A549 (cell line): ENCODE measurements at regions not wholly inside any gene's neighbourhood (a gene's known extent, or its start where the extent isn't known, plus 50 kb on each side); places are given as distances from the start of the nearest gene placed in this dataset.
"Not testable (repeated sequence)": the region's sequence is repeated elsewhere in the genome, so short reads cannot be mapped to it uniquely, and the experiment has no call there.

Experiments
- CTCF ChIP-seq: fragments of >200 bp; sonication (Bioruptor Twin); formaldehyde crosslinking; IDR thresholded peaks from 3 replicates; pipeline ENCODE4 v1.5.1; 2016
- KDM5A ChIP-seq: fragments of 200-600 bp; sonication (generic); IDR thresholded peaks from 2 replicates; pipeline ENCODE4 v1.6.1; 2016; ENCODE audit warnings: antibody characterized with exemption, mild to moderate bottlenecking
- NFE2L2 ChIP-seq: fragments of 150-350 bp; conservative IDR thresholded peaks from 2 replicates; pipeline ENCODE4 v1.6.1; 2014; ENCODE audit warnings: low read length
- POLR2A ChIP-seq: IDR thresholded peaks from 2 replicates; pipeline ENCODE4 v1.6.1; 2012; ENCODE audit warnings: mild to moderate bottlenecking, low read length
- RCOR1 ChIP-seq: fragments of 150-350 bp; IDR thresholded peaks from 2 replicates; pipeline ENCODE4 v1.6.1; 2014; ENCODE audit warnings: antibody characterized with exemption, low read length, low read depth

- not testable (repeated sequence) for TF ChIP-seq CTCF, KDM5A, POLR2A, RCOR1, NFE2L2
Observed at GRCh38 chr11:26940501-26940900, 53.4 kb upstream of the FIBIN start.
